ENCODE measurements at regions not wholly inside any gene's neighbourhood (a gene's known extent, or its start where the extent isn't known, plus 50 kb on each side); places are given as distances from the start of the nearest gene placed in this dataset.

GRCh38 chr9:88267283-88267682 is 121.0 kb upstream of the SPIN1 start:
- Histone ChIP-seq H3K27ac (ENCODE audit: low read depth, low read length) (no peak overlapping the region), H3K36me3 (ENCODE audit: control insufficient read depth in 1 of 2, insufficient read depth in 2 of 2, low read length in 2 of 2) (no peaks in the 10 kb centered on the region), H3K4me1 (ENCODE audit: control insufficient read depth in 1 of 2, insufficient read depth in 2 of 2, low read length in 2 of 2) (peaks cover 12 to 17% of the 10 kb centered on the region in 2 experiments; a peak in 3 of 4 replicates), H3K9me2 (ENCODE audit: insufficient read depth) (no peaks in the 10 kb centered on the region), H3K9ac (ENCODE audit: low read length) (no peak overlapping the region), H3K79me2 (ENCODE audit: insufficient read depth, low read length) (no peaks in the 10 kb centered on the region), H4K20me1 (ENCODE audit: insufficient read depth) (no peaks in the 10 kb centered on the region), H3K4me3 (replicated peaks in 1 of 2; ENCODE audit: low read depth in 1 of 2, low read length in 2 of 2) (no peak overlapping the region), H3K4me2 (ENCODE audit: low read length) (no peak overlapping the region), H2AFZ (ENCODE audit: low read depth, low read length, poor library complexity, severe bottlenecking) (no peak overlapping the region), H3K9me3 (ENCODE audit: control insufficient read depth in 1 of 2, insufficient read depth in 1 of 2, low read depth in 1 of 2, low read length in 2 of 2) (no peaks in the 10 kb centered on the region), H3K27me3 (ENCODE audit: insufficient read depth, low read length) (no peaks in the 10 kb centered on the region)
- DNase-seq (ENCODE audit: low read depth, low spot score) (no peak), ATAC-seq (no peak)
- intact Hi-C loops (cut with micrococcal nuclease) = no loop called here
- ChIA-PET POLR2A (no interaction called here), CTCF (no interaction called here), RAD21 (ENCODE audit: low non-redundant PET in 1 of 2, low total read pairs in 2 of 2, uncharacterized antibody in 2 of 2, unreplicated experiment in 2 of 2) (no interaction called here)
- TF ChIP-seq POLR2A (IDR thresholded peaks at IDR 0.05; ENCODE audit: borderline replicate concordance, extremely low read depth, insufficient read depth, insufficient read length) = no peak
- no peak for TF ChIP-seq ZBTB33 (IDR thresholded peaks at IDR 0.05; ENCODE audit: extremely low read depth, insufficient replicate concordance, low read length)
- TF ChIP-seq JUND (IDR thresholded peaks at IDR 0.05) = no peak
- no peak for TF ChIP-seq ZFX (IDR thresholded peaks at IDR 0.05)
- TF ChIP-seq SIN3A (IDR thresholded peaks at IDR 0.05; ENCODE audit: low read depth) = no peak
- TF ChIP-seq RAD21 (IDR thresholded peaks at IDR 0.05; ENCODE audit: low read depth) = no peak
- no peak for TF ChIP-seq SP1 (IDR thresholded peaks at IDR 0.05; ENCODE audit: low read depth)
- TF ChIP-seq EZH2phosphoT487 (IDR thresholded peaks at IDR 0.05; ENCODE audit: borderline replicate concordance) = no peak
- no peak for TF ChIP-seq REST (IDR thresholded peaks at IDR 0.05; ENCODE audit: low read depth)
- TF ChIP-seq YY1 (IDR thresholded peaks at IDR 0.05; ENCODE audit: extremely low read depth, insufficient replicate concordance, low read depth, low read length) = no peak
- no peak for TF ChIP-seq EZH2 (IDR thresholded peaks at IDR 0.05)
- no peak for TF ChIP-seq CBX3 (IDR thresholded peaks at IDR 0.05; ENCODE audit: low read depth)
- TF ChIP-seq FOSL1 (IDR thresholded peaks at IDR 0.05; ENCODE audit: low read depth) = no peak
- no peak for TF ChIP-seq ATF3 (IDR thresholded peaks at IDR 0.05)
- no peak for TF ChIP-seq CEBPB (IDR thresholded peaks at IDR 0.05; ENCODE audit: low read depth)
- TF ChIP-seq MAX (IDR thresholded peaks at IDR 0.05) = no peak
- TF ChIP-seq EGR1 (IDR thresholded peaks at IDR 0.05; ENCODE audit: low read depth) = no peak
- TF ChIP-seq ZNF274 (IDR thresholded peaks at IDR 0.05; ENCODE audit: low read depth, low read length) = no peak
- no peak for TF ChIP-seq POLR2AphosphoS5 (IDR thresholded peaks at IDR 0.05; ENCODE audit: low read depth, low read length)
- TF ChIP-seq TCF7L2 (IDR thresholded peaks at IDR 0.05; ENCODE audit: borderline replicate concordance, extremely low read depth, insufficient read depth, insufficient read length) = no peak
- BruUV-seq (replicated peaks) = no TSS peak
